ENCODE measurements at regions not wholly inside any gene's neighbourhood (a gene's known extent, or its start where the extent isn't known, plus 50 kb on each side); places are given as distances from the start of the nearest gene placed in this dataset.

DNA sequence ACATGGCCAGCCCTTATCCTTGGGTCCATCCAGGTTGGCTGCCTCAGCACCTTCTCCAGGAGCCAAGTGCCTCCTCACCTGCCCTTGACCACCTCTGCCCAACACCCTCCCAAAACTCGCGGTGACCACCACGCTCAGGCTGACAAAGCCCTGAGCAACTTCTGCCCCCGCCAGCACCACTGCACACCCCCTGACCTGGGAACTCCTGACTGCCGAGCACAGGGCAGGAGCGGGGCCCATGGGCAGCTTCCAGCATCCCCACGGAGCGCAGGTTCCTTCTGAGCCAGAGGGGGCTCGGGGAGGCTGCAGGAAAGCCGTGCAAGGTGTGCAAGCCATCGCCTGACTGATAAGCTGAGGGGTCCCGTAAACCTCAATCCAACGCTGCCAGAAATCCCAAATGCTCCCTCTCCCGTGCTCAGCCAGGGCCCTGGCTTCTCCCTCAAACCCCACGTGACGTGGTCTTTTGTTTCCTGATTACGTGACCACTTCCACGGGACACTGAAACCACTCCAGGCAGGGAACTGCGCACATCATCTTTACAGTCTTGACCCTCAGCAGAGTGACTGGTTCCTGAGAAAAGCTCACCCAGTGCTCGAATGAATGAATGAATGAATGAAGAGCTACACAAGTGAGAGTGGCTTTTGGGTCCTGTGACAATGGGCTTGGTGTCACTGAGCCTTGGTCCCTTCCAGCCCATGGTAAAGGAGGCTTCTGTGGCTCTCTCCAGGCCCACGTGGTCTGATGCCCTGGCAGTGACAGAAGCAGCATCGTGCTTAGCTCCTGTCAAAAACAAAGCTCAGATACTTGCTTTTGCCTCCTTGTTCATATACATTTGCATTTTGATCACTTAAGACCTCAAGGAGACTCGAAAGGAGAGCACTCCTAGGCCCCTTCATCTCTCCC, 249.8 kb upstream of the PPP2R2D start:
- TF ChIP-seq, protein P1, sequence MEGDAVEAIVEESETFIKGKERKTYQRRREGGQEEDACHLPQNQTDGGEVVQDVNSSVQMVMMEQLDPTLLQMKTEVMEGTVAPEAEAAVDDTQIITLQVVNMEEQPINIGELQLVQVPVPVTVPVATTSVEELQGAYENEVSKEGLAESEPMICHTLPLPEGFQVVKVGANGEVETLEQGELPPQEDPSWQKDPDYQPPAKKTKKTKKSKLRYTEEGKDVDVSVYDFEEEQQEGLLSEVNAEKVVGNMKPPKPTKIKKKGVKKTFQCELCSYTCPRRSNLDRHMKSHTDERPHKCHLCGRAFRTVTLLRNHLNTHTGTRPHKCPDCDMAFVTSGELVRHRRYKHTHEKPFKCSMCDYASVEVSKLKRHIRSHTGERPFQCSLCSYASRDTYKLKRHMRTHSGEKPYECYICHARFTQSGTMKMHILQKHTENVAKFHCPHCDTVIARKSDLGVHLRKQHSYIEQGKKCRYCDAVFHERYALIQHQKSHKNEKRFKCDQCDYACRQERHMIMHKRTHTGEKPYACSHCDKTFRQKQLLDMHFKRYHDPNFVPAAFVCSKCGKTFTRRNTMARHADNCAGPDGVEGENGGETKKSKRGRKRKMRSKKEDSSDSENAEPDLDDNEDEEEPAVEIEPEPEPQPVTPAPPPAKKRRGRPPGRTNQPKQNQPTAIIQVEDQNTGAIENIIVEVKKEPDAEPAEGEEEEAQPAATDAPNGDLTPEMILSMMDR (IDR thresholded peaks at IDR 0.05) = no peak
- H3K27ac ChIP-seq = no peak overlapping the region
- H3K4me3 ChIP-seq = no peak overlapping the region
- peak; percentile 65 for DNase-seq (ENCODE audit: low spot score)

- DNase-seq (ENCODE audit: low spot score) = no peak
- TF ChIP-seq, protein P1 (IDR thresholded peaks at IDR 0.05) = no peak
- Histone ChIP-seq H3K27ac (no peak overlapping the region), H3K4me3 (no peak overlapping the region)
These were observed 249.0 kb upstream of the PPP2R2D start for GRCh38 chr10:131651674-131652437.

GRCh38 chr10:131652438-131653139, 248.2 kb upstream of the PPP2R2D start:
- H3K4me3 ChIP-seq = no peak overlapping the region
- peak; percentile 35 for DNase-seq (ENCODE audit: low spot score)
- TF ChIP-seq, protein P1 (IDR thresholded peaks at IDR 0.05) = no peak
- H3K27ac ChIP-seq = no peak overlapping the region

GRCh38 chr10:131653140-131653539, 247.7 kb upstream of the PPP2R2D start:
- Histone ChIP-seq H3K4me3 (no peak overlapping the region), H3K27ac (no peak overlapping the region)
- TF ChIP-seq, protein P1 (IDR thresholded peaks at IDR 0.05) = no peak
- peak; percentile 45 for DNase-seq (ENCODE audit: low spot score)

GRCh38 chr10:131653554-131654470, 247.0 kb upstream of the PPP2R2D start:
- DNase-seq (ENCODE audit: low spot score) = peak; percentile 40
- Histone ChIP-seq H3K4me3 (no peak overlapping the region), H3K27ac (no peak overlapping the region)
- TF ChIP-seq, protein P1 (IDR thresholded peaks at IDR 0.05) = no peak

GRCh38 chr10:131654471-131655087, 246.2 kb upstream of the PPP2R2D start:
- TF ChIP-seq, protein P1 (IDR thresholded peaks at IDR 0.05) = no peak
- DNase-seq (ENCODE audit: low spot score) = peak; percentile 36
- no peak overlapping the region for H3K27ac ChIP-seq
- no peak overlapping the region for H3K4me3 ChIP-seq
